ENCODE measurements at regions not wholly inside any gene's neighbourhood (a gene's known extent, or its start where the extent isn't known, plus 50 kb on each side); places are given as distances from the start of the nearest gene placed in this dataset.
"Not testable (repeated sequence)": the region's sequence is repeated elsewhere in the genome, so short reads cannot be mapped to it uniquely, and the experiment has no call there.

GRCh38 chr2:8138923-8139667 is 542.8 kb upstream of the ID2 start:
- DNase-seq (ENCODE audit: low spot score): no peak
- ATAC-seq: peak; percentile 95
- intact Hi-C loops (cut with DNase I): no loop called here

- ATAC-seq: no peak
- no peak for DNase-seq (ENCODE audit: low spot score)
- intact Hi-C loops (cut with DNase I): no loop called here
These were observed 542.1 kb upstream of the ID2 start for GRCh38 chr2:8139668-8140200.

GRCh38 chr2:8141079-8141707 is 540.7 kb upstream of the ID2 start:
- intact Hi-C loops (cut with DNase I): no loop called here
- DNase-seq (ENCODE audit: low spot score) (no peak), ATAC-seq (no peak)

GRCh38 chr2:8141780-8142179 is 540.1 kb upstream of the ID2 start:
- intact Hi-C loops (cut with DNase I): no loop called here
- ATAC-seq: no peak
- no peak for DNase-seq (ENCODE audit: low spot score)

- peak; percentile 4 for ATAC-seq
- no peak for DNase-seq (ENCODE audit: low spot score)
- intact Hi-C loops (cut with DNase I): no loop called here
These were observed 539.4 kb upstream of the ID2 start for GRCh38 chr2:8142461-8142860.

- intact Hi-C loops (cut with DNase I): no loop called here
- DNase-seq (ENCODE audit: low spot score) (no peak), ATAC-seq (no peak)
These were observed 537.7 kb upstream of the ID2 start for GRCh38 chr2:8144131-8144631.

- intact Hi-C loops (cut with DNase I): no loop called here
- no peak for DNase-seq (ENCODE audit: low spot score)
- ATAC-seq: no peak
These were observed 537.1 kb upstream of the ID2 start for GRCh38 chr2:8144785-8145184.

- ATAC-seq; DNase-seq (ENCODE audit: low spot score); intact Hi-C loops (cut with DNase I): not testable (repeated sequence)
These were observed 536.5 kb upstream of the ID2 start for GRCh38 chr2:8145375-8145774.

- ATAC-seq (no peak), DNase-seq (ENCODE audit: low spot score) (no peak)
- intact Hi-C loops (cut with DNase I): no loop called here
These were observed 535.5 kb upstream of the ID2 start for GRCh38 chr2:8146132-8147005.

- ATAC-seq (no peak), DNase-seq (ENCODE audit: low spot score) (no peak)
- intact Hi-C loops (cut with DNase I): no loop called here
These were observed 533.4 kb upstream of the ID2 start for GRCh38 chr2:8148260-8149006.

GRCh38 chr2:8149007-8149405 is 532.9 kb upstream of the ID2 start:
- intact Hi-C loops (cut with DNase I): no loop called here
- DNase-seq (ENCODE audit: low spot score) (no peak), ATAC-seq (no peak)

GRCh38 chr2:8149985-8150539 is 531.8 kb upstream of the ID2 start:
- ATAC-seq: no peak
- intact Hi-C loops (cut with DNase I): loop anchor here (5.0 kb wide), 1 partner anchor 788 kb away; no protein-coding TSS in a partner anchor
- DNase-seq (ENCODE audit: low spot score): no peak

GRCh38 chr2:8151888-8152287 is 530.0 kb upstream of the ID2 start:
- intact Hi-C loops (cut with DNase I): loop anchor here (5.0 kb wide), 1 partner anchor 790 kb away; no protein-coding TSS in a partner anchor
- DNase-seq (ENCODE audit: low spot score) (no peak), ATAC-seq (no peak)

- ATAC-seq: no peak
- intact Hi-C loops (cut with DNase I): loop anchor here (5.0 kb wide), 1 partner anchor 790 kb away; no protein-coding TSS in a partner anchor
- no peak for DNase-seq (ENCODE audit: low spot score)
These were observed 529.2 kb upstream of the ID2 start for GRCh38 chr2:8152392-8153257.

GRCh38 chr2:8153258-8153718 is 528.6 kb upstream of the ID2 start:
- DNase-seq (ENCODE audit: low spot score) (no peak), ATAC-seq (no peak)
- intact Hi-C loops (cut with DNase I): loop anchor here (5.0 kb wide), 1 partner anchor 791 kb away; no protein-coding TSS in a partner anchor

GRCh38 chr2:8154270-8154669 is 527.6 kb upstream of the ID2 start:
- DNase-seq (ENCODE audit: low spot score) (no peak), ATAC-seq (no peak)
- intact Hi-C loops (cut with DNase I): loop anchor here (5.0 kb wide), 1 partner anchor 792 kb away; no protein-coding TSS in a partner anchor

- no peak for ATAC-seq
- DNase-seq (ENCODE audit: low spot score): no peak
- intact Hi-C loops (cut with DNase I): loop anchor here (5.0 kb wide), 1 partner anchor 793 kb away; no protein-coding TSS in a partner anchor
These were observed 526.9 kb upstream of the ID2 start for GRCh38 chr2:8154936-8155335.
